ENCODE measurements at regions not wholly inside any gene's neighbourhood (a gene's known extent, or its start where the extent isn't known, plus 50 kb on each side); places are given as distances from the start of the nearest gene placed in this dataset.

DNA sequence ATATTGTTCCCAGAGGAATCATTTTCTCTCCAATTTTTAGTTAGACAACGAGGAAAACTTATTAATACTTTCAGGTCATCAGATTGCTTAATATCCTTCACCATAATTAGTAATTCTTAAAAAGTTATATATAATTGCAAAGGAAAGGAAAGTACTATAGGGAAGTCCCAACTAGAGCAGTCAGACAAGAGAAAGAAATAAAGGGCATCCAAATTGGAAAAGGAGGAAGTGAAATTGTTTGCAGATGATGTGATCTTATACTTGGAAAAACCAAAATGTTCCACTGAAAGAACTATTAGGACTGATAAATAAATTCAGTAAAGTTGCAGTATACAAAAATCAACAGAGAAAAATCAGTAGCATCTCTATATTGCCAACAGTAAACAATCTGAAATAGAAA lies 223.5 kb upstream of the MEF2C start:
- no peak for TF ChIP-seq ZFX (IDR thresholded peaks at IDR 0.05; ENCODE audit: borderline replicate concordance)
- TF ChIP-seq, protein P1, sequence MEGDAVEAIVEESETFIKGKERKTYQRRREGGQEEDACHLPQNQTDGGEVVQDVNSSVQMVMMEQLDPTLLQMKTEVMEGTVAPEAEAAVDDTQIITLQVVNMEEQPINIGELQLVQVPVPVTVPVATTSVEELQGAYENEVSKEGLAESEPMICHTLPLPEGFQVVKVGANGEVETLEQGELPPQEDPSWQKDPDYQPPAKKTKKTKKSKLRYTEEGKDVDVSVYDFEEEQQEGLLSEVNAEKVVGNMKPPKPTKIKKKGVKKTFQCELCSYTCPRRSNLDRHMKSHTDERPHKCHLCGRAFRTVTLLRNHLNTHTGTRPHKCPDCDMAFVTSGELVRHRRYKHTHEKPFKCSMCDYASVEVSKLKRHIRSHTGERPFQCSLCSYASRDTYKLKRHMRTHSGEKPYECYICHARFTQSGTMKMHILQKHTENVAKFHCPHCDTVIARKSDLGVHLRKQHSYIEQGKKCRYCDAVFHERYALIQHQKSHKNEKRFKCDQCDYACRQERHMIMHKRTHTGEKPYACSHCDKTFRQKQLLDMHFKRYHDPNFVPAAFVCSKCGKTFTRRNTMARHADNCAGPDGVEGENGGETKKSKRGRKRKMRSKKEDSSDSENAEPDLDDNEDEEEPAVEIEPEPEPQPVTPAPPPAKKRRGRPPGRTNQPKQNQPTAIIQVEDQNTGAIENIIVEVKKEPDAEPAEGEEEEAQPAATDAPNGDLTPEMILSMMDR (IDR thresholded peaks at IDR 0.05) = no peak
- H3K27ac ChIP-seq = no peak overlapping the region

DNA sequence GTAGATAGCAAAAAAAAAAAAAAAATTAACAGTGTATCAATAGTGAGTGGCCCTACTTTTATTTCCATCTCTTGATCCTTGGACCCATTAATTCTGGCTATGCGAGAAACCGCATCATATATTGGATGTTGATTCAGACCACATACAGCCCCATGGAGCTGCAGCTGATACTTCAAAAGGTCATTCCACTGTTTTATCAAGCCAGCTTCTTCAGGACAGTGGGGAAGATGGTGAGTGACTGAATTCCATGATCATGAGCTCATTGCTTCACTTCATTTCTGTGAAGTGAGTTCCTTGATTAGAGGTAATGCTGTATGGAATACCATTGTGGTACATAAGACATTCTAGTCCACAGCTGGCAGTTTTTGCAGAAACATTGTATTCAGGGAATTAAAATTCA lies 222.9 kb upstream of the MEF2C start:
- no peak overlapping the region for H3K27ac ChIP-seq
- TF ChIP-seq, protein P1 (IDR thresholded peaks at IDR 0.05) = no peak
- no peak for TF ChIP-seq ZFX (IDR thresholded peaks at IDR 0.05; ENCODE audit: borderline replicate concordance)

DNA sequence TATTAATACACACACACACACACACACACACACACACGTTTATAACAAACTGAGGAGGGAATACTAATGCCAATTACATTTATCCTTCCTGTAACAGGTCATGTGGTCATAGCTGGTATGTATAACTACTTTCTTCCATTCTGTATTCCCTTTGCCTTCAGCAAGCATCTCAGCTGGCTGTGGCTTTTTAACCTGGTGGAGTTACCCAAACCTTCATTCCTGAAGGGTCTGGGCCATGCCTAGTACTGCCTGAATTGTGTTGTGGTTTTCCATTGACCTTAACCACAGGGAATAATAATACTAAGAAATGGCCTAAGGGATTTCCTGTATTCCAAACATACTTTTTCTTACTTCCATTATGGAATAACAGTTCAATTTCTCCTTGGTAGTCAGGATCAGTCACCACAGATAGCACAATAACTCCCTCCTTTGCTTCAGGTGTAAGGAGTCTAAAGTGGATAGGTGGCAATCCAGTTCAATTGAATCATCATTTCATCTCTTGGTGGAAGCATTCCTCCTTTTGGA lies 222.2 kb upstream of the MEF2C start:
- no peak overlapping the region for H3K27ac ChIP-seq
- no peak for TF ChIP-seq ZFX (IDR thresholded peaks at IDR 0.05; ENCODE audit: borderline replicate concordance)
- TF ChIP-seq, protein P1 (IDR thresholded peaks at IDR 0.05) = no peak

DNA sequence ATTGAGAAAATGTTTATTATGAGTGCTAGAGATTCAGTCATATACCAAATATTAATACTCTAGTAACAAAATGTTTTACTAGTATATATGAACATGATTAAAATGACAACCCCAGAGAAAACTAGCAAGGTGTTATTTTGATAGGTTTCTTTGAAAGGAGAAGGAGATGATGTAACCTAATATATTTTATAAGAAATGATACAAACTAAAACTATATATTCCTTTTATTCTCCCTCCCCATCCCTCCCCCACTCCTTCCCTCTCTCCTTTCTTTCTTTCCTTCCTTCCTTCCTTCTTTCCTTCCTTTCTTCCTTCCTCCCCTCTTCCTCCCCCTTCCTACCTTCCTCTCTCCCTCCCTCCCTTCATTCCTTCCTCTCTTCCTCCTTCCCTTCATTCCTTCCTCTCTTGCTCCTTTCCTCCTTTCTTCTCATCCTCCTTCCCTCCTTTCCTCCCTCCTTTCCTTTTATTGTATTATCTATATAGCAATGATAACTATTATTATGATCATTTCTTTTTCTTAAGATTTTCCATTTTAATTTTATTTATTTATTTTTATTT lies 215.3 kb upstream of the MEF2C start:
- TF ChIP-seq, protein P1 (IDR thresholded peaks at IDR 0.05) = no peak
- H3K27ac ChIP-seq = no peak overlapping the region

DNA sequence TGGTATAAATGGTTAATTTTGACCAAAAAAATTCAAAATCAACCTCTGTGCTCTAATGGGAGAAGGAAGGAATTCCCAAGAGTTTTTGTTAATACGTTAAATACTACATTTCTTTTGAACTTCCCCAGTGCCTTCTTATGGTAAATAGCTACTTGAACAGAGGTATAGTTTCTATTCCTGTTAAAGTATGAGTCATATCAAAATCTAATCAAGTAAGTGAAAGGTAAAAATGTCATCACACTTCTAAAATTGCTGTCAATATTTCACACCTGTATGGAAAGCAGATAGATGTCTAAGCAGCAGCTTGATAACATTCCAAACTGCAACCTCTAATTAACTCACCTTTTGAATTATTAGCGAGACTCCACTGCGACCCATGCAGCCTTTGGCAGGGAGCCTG lies 214.1 kb upstream of the MEF2C start:
- H3K27ac ChIP-seq = no peak overlapping the region
- no peak for TF ChIP-seq ZFX (IDR thresholded peaks at IDR 0.05; ENCODE audit: borderline replicate concordance)
- TF ChIP-seq, protein P1 (IDR thresholded peaks at IDR 0.05) = no peak

DNA sequence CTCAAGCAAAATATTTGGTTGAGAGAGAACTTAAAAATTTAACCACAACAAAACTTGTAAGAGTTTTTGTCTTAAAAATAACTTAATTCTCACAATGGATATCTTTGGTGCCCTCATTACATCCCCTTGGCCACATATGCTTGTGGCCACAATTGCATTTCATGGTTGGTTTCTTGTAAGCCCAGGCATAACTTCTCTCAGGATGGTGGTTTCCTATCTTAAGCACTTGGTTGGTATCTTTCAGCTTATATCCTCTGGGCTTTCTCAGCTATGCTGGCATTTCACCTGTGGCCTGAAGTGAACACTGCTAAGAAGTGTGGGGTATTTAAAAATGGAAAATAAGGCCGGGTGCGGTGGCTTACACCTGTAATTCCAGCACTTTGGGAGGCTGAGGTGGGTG lies 212.4 kb upstream of the MEF2C start:
- TF ChIP-seq, protein P1 (IDR thresholded peaks at IDR 0.05) = no peak
- no peak for TF ChIP-seq ZFX (IDR thresholded peaks at IDR 0.05; ENCODE audit: borderline replicate concordance)
- H3K27ac ChIP-seq = no peak overlapping the region

DNA sequence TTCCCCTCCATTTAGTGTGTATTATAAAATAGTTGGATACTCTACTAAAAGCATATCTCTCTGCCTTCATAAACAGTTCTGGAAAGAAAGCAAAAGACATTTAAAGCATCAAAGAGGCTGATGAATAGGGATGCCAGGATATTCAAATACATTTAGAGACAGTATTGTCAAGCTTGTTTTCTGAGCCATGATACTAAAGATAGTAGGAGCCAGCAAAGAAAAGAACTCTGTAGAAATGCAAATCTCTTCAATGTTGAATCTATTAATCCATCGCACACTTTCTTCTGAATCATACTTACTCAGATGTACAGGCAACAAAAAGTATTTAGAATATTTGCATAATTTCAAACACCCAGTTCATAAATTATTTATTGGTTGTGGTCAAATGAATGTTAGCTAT lies 207.1 kb upstream of the MEF2C start:
- TF ChIP-seq, protein P1 (IDR thresholded peaks at IDR 0.05) = no peak
- TF ChIP-seq ZFX (IDR thresholded peaks at IDR 0.05; ENCODE audit: borderline replicate concordance) = no peak
- H3K27ac ChIP-seq = no peak overlapping the region
